Astrocyte (in vitro differentiated cells and primary cell): ENCODE measurements at regions not wholly inside any gene's neighbourhood (a gene's known extent, or its start where the extent isn't known, plus 50 kb on each side); places are given as distances from the start of the nearest gene placed in this dataset.

Experiments used
- CTCF ChIP-seq: IDR thresholded peaks from 2 replicates; pipeline ENCODE4 v1.5.1; 2011; ENCODE audit warnings: low read depth, mild to moderate bottlenecking, inconsistent platforms, low read length, moderate library complexity; ENCODE audit not compliant: insufficient read depth
- EZH2 ChIP-seq: IDR thresholded peaks from 2 replicates; pipeline ENCODE4 v1.6.1; 2012; ENCODE audit warnings: mild to moderate bottlenecking, low read length, inconsistent platforms; ENCODE audit not compliant: insufficient read depth

- TF ChIP-seq CTCF (no peak), EZH2 (no peak)
These were observed 619.6 kb downstream of the FBXO15 start for GRCh38 chr18:73528066-73528465.
